Transverse colon (tissue), 4 donors: ENCODE measurements at regions not wholly inside any gene's neighbourhood (a gene's known extent, or its start where the extent isn't known, plus 50 kb on each side); places are given as distances from the start of the nearest gene placed in this dataset.
"Not testable (repeated sequence)": the region's sequence is repeated elsewhere in the genome, so short reads cannot be mapped to it uniquely, and the experiment has no call there.

Experiments
- DNase-seq: peaks from one replicate; pipeline ENCODE4 v3.0.0-alpha.2; 2019
- H3K27ac ChIP-seq, 4 donors: fragments of 200-600 bp; sonication (generic); 2 replicates each; pipeline ENCODE4 v1.5.1; 2016 to 2018; ENCODE audit warnings: inconsistent platforms in 4 of 4
- H3K27me3 ChIP-seq: fragments of 200-600 bp; sonication (generic); 2 replicates; pipeline ENCODE4 v1.5.1; 2017; ENCODE audit warnings: inconsistent platforms
- H3K36me3 ChIP-seq, 4 donors: fragments of 200-600 bp; sonication (generic); 2 replicates each; pipeline ENCODE4 v1.5.1; 2017 to 2019; ENCODE audit warnings: inconsistent platforms in 4 of 4
- H3K4me1 ChIP-seq, 4 donors: fragments of 200-600 bp; sonication (generic); 2 replicates each; pipeline ENCODE4 v1.5.1; 2017 to 2020; ENCODE audit warnings: inconsistent platforms in 4 of 4
- H3K4me3 ChIP-seq, 4 donors: fragments of 200-600 bp; sonication (generic); 1 replicate in 1 of 4; 2 replicates in 3 of 4; pipeline versions ENCODE4 v1.5.1 to v1.6.1; 2017 to 2019; ENCODE audit warnings: inconsistent platforms in 4 of 4
- H3K9me3 ChIP-seq, 2 donors: fragments of 200-600 bp; sonication (generic); 2 replicates each; pipeline ENCODE4 v1.5.1; 2017 to 2019; ENCODE audit warnings: inconsistent platforms in 2 of 2
- CTCF ChIP-seq, 5 experiments: fragments of 200-600 bp in 3 of 5; fragments of 450-650 bp in 2 of 5; sonication (generic) in 3 of 5; IDR thresholded peaks; 1 replicate in 2 of 5; 2 replicates in 3 of 5; pipeline ENCODE4 v1.5.1; 2016 to 2017; ENCODE audit warnings: antibody characterized with exemption in 5 of 5, inconsistent platforms in 3 of 5, mild to moderate bottlenecking in 2 of 5, moderate library complexity in 1 of 5
- EP300 ChIP-seq: sonication (generic); formaldehyde crosslinking; IDR thresholded peaks from one replicate; pipeline ENCODE4 v1.6.1; 2017; ENCODE audit warnings: antibody characterized with exemption, low read depth
- POLR2A ChIP-seq: fragments of 450-650 bp; IDR thresholded peaks from one replicate; pipeline ENCODE4 v1.6.1; 2016; ENCODE audit warnings: antibody characterized with exemption, mild to moderate bottlenecking, moderate library complexity
- POLR2AphosphoS5 ChIP-seq, 3 donors: sonication (generic); formaldehyde crosslinking; IDR thresholded peaks; one replicate each; pipeline ENCODE4 v1.6.1; 2016; ENCODE audit warnings: antibody characterized with exemption in 3 of 3
- WGBS, 2 donors: methylation state at CpG; one replicate each; pipeline ENCODE4 v1.1.5; 2018; ENCODE audit warnings: low coverage in 1 of 2; 5-methylcytosine and 5-hydroxymethylcytosine counted together
- in situ Hi-C, 4 donors: fragments of 200-750 bp; cut with MboI; loops; one replicate each; pipeline versions ENCODE4 v1.15.0 to v1.15.1; 2017; ENCODE audit warnings: low sequenced_read_pairs in 3 of 4, low pct_ligation_motif_present in 1 of 4, low pct_unique_long_range_greater_than_20kb in 1 of 4
- intact Hi-C: fragments of 100-400 bp; cut with DNase I; formaldehyde crosslinking; loops from one replicate; pipeline ENCODE4 v1.15.1; 2023; ENCODE audit warnings: low total_unique reads

GRCh38 chr3:30477149-30477921 lies 129.1 kb upstream of the TGFBR2 start:
- in situ Hi-C loops (no loop called here), intact Hi-C loops (no loop called here)
- WGBS, 2 donors: 70 to 75% methylated on average over 5 of the region's 5 CpGs
- peak overlapping the region in 1 of 4 donors; percentile 7 for H3K27ac ChIP-seq
- H3K9me3 ChIP-seq: no peaks in the 10 kb centered on the region
- DNase-seq: no peak
- no peak for TF ChIP-seq POLR2AphosphoS5 (IDR thresholded peaks at IDR 0.05)
- TF ChIP-seq EP300: no peak
- no peak for TF ChIP-seq CTCF (IDR thresholded peaks at IDR 0.05)
- TF ChIP-seq POLR2A: no peak
- no peaks in the 10 kb centered on the region for H3K27me3 ChIP-seq
- no peak overlapping the region for H3K4me3 ChIP-seq
- H3K4me1 ChIP-seq: peaks cover 0 to 48% (median 12%) of the 10 kb centered on the region in 4 donors
- no peaks in the 10 kb centered on the region for H3K36me3 ChIP-seq

GRCh38 chr3:30479737-30480136 lies 126.7 kb upstream of the TGFBR2 start:
- H3K36me3 ChIP-seq, H3K9me3 ChIP-seq, H3K4me3 ChIP-seq, intact Hi-C loops, H3K27me3 ChIP-seq, in situ Hi-C loops, DNase-seq: not testable (repeated sequence)
- WGBS, 2 donors: 16 to 22% methylated on average over 2 of the region's 2 CpGs
- peak in 1 of 3 donors; percentile 36 for TF ChIP-seq POLR2AphosphoS5 (IDR thresholded peaks at IDR 0.05)
- Histone ChIP-seq H3K27ac (peak overlapping the region; percentile 46 to 63 (median 51)), H3K4me1 (peaks cover 0 to 48% (median 12%) of the 10 kb centered on the region in 4 donors)

- H3K27me3 ChIP-seq, intact Hi-C loops, H3K4me3 ChIP-seq, H3K9me3 ChIP-seq, in situ Hi-C loops, H3K36me3 ChIP-seq, DNase-seq: not testable (repeated sequence)
- H3K4me1 ChIP-seq: peaks cover 0 to 48% (median 12%) of the 10 kb centered on the region in 4 donors
- WGBS, 2 donors: 85 to 88% methylated on average over 1 of the region's 1 CpG
- peak overlapping the region; percentile 46 to 63 (median 50) for H3K27ac ChIP-seq
Observed at GRCh38 chr3:30480156-30480555, 126.2 kb upstream of the TGFBR2 start.

- in situ Hi-C loops (no loop called here), intact Hi-C loops (no loop called here)
- Histone ChIP-seq H3K27me3 (no peaks in the 10 kb centered on the region), H3K9me3 (no peaks in the 10 kb centered on the region), H3K4me3 (no peak overlapping the region), H3K4me1 (peaks cover 0 to 48% (median 12%) of the 10 kb centered on the region in 4 donors), H3K36me3 (no peaks in the 10 kb centered on the region), H3K27ac (peak overlapping the region in 3 of 4 donors; percentile 46 to 63 (median 49))
- TF ChIP-seq POLR2A (no peak), EP300 (no peak), POLR2AphosphoS5 (IDR thresholded peaks at IDR 0.05) (no peak), CTCF (IDR thresholded peaks at IDR 0.05) (no peak)
- DNase-seq: no peak
Observed at GRCh38 chr3:30480587-30480986, 125.8 kb upstream of the TGFBR2 start.

GRCh38 chr3:30481241-30481640 lies 125.2 kb upstream of the TGFBR2 start:
- no peak overlapping the region for H3K4me3 ChIP-seq
- intact Hi-C loops (no loop called here), in situ Hi-C loops (no loop called here)
- no peaks in the 10 kb centered on the region for H3K36me3 ChIP-seq
- no peaks in the 10 kb centered on the region for H3K27me3 ChIP-seq
- H3K27ac ChIP-seq: no peak overlapping the region
- TF ChIP-seq EP300 (no peak), POLR2A (no peak), CTCF (IDR thresholded peaks at IDR 0.05) (no peak)
- no peaks in the 10 kb centered on the region for H3K9me3 ChIP-seq
- WGBS, 2 donors: 29 to 80% methylated on average over 1 of the region's 1 CpG
- H3K4me1 ChIP-seq: peaks cover 0 to 42% (median 12%) of the 10 kb centered on the region in 4 donors
- no peak for DNase-seq

GRCh38 chr3:30484229-30484628 lies 122.2 kb upstream of the TGFBR2 start:
- in situ Hi-C loops, H3K4me3 ChIP-seq, H3K27ac ChIP-seq, H3K27me3 ChIP-seq, intact Hi-C loops, H3K36me3 ChIP-seq, DNase-seq, H3K9me3 ChIP-seq: not testable (repeated sequence)
- WGBS, 2 donors: 92% methylated on average over 3 of the region's 3 CpGs
- peaks cover 0 to 18% (median 14%) of the 10 kb centered on the region in 4 donors for H3K4me1 ChIP-seq
